CD14-positive monocyte (primary cell): ENCODE measurements at regions not wholly inside any gene's neighbourhood (a gene's known extent, or its start where the extent isn't known, plus 50 kb on each side); places are given as distances from the start of the nearest gene placed in this dataset.

Experiments
- DNase-seq, 3 donors: peaks; one replicate each; pipeline ENCODE4 v3.0.0-alpha.2; 2011 to 2022
- H2AFZ ChIP-seq: 2 replicates; pipeline ENCODE4 v1.6.0; 2012; ENCODE audit warnings: mild to moderate bottlenecking, low read depth, low read length, inconsistent platforms; ENCODE audit not compliant: insufficient read depth, poor library complexity, severe bottlenecking
- H3K27ac ChIP-seq, 2 donors: 1 replicate in 1 of 2; 2 replicates in 1 of 2; pipeline ENCODE4 v1.5.1; 2012 to 2013; ENCODE audit warnings: low read length in 2 of 2, control low read depth in 1 of 2, inconsistent platforms in 1 of 2, low read depth in 1 of 2, mild to moderate bottlenecking in 1 of 2
- H3K27me3 ChIP-seq, 2 donors: one replicate each; pipeline versions ENCODE4 v1.6.0 to v1.6.1; 2011 to 2013; ENCODE audit warnings: low read length in 2 of 2; ENCODE audit not compliant: control insufficient read depth in 2 of 2, insufficient read depth in 2 of 2
- H3K36me3 ChIP-seq, 2 donors: replicated peaks in 1 of 2; 1 replicate in 1 of 2; 2 replicates in 1 of 2; pipeline versions ENCODE4 v1.5.1 to v1.6.1; 2012 to 2013; ENCODE audit warnings: low read length in 2 of 2, control low read depth in 1 of 2, inconsistent platforms in 1 of 2, mild to moderate bottlenecking in 1 of 2; ENCODE audit not compliant: insufficient read depth in 2 of 2, control insufficient read depth in 1 of 2
- H3K4me1 ChIP-seq, 2 donors: 1 replicate in 1 of 2; 2 replicates in 1 of 2; pipeline versions ENCODE4 v1.5.1 to v1.6.1; 2012 to 2013; ENCODE audit warnings: low read length in 2 of 2, control low read depth in 1 of 2, inconsistent platforms in 1 of 2, mild to moderate bottlenecking in 1 of 2, moderate library complexity in 1 of 2; ENCODE audit not compliant: insufficient read depth in 2 of 2, control insufficient read depth in 1 of 2
- H3K4me2 ChIP-seq: replicated peaks from 2 replicates; pipeline ENCODE3; 2012; ENCODE audit warnings: low read length, moderate library complexity, mild to moderate bottlenecking; ENCODE audit not compliant: poor library complexity, severe bottlenecking; ENCODE audit errors: extremely low read depth
- H3K4me3 ChIP-seq, 3 experiments: fragments of 200-600 bp in 1 of 3; sonication (generic) in 1 of 3; replicated peaks in 1 of 3; 1 replicate in 2 of 3; 2 replicates in 1 of 3; pipeline ENCODE4 v1.5.1; 2011 to 2013; ENCODE audit warnings: low read length in 3 of 3, mild to moderate bottlenecking in 3 of 3, control low read depth in 2 of 3, low read depth in 2 of 3, inconsistent platforms in 1 of 3, moderate library complexity in 1 of 3
- H3K79me2 ChIP-seq: 2 replicates; pipeline ENCODE4 v1.6.0; 2012; ENCODE audit warnings: mild to moderate bottlenecking, control low read depth, inconsistent platforms, low read length, moderate library complexity; ENCODE audit not compliant: insufficient read depth
- H3K9ac ChIP-seq: 2 replicates; pipeline ENCODE4 v1.6.0; 2017; ENCODE audit warnings: low read length, mild to moderate bottlenecking; ENCODE audit not compliant: insufficient read depth, poor library complexity, severe bottlenecking
- H3K9me3 ChIP-seq, 2 donors: replicated peaks in 1 of 2; 1 replicate in 1 of 2; 2 replicates in 1 of 2; pipeline versions ENCODE4 v1.5.1 to v1.6.1; 2012 to 2013; ENCODE audit warnings: low read length in 2 of 2, control low read depth in 1 of 2; ENCODE audit not compliant: control insufficient read depth in 1 of 2, insufficient read depth in 1 of 2
- H4K20me1 ChIP-seq: 2 replicates; pipeline ENCODE4 v1.6.0; 2012; ENCODE audit warnings: mild to moderate bottlenecking, low read length, control low read depth, moderate library complexity; ENCODE audit not compliant: insufficient read depth
- H3K27ac Mint-ChIP-seq, 7 donors: one replicate each; pipeline ENCODE4 v1.8.0; 2020; ENCODE audit warnings: mild to moderate bottlenecking in 7 of 7, mixed read lengths in 7 of 7, moderate library complexity in 6 of 7, inconsistent platforms in 2 of 7
- H3K27me3 Mint-ChIP-seq, 3 donors: one replicate each; pipeline ENCODE4 v1.8.0; 2021 to 2022; ENCODE audit warnings: low read depth in 3 of 3, mild to moderate bottlenecking in 3 of 3, mixed read lengths in 3 of 3, moderate library complexity in 3 of 3, inconsistent platforms in 1 of 3
- H3K36me3 Mint-ChIP-seq, 2 donors: one replicate each; pipeline ENCODE4 v1.8.0; 2020; ENCODE audit warnings: mixed read lengths in 2 of 2, inconsistent platforms in 1 of 2, mild to moderate bottlenecking in 1 of 2
- H3K4me1 Mint-ChIP-seq: one replicate; pipeline ENCODE4 v1.8.0; 2020; ENCODE audit warnings: mild to moderate bottlenecking, mixed read lengths
- H3K4me3 Mint-ChIP-seq, 2 donors: one replicate each; pipeline ENCODE4 v1.8.0; 2020; ENCODE audit warnings: mild to moderate bottlenecking in 2 of 2, mixed read lengths in 2 of 2, moderate library complexity in 1 of 2
- H3K9me3 Mint-ChIP-seq, 7 donors: one replicate each; pipeline ENCODE4 v1.8.0; 2020 to 2022; ENCODE audit warnings: mixed read lengths in 7 of 7, mild to moderate bottlenecking in 6 of 7, moderate library complexity in 6 of 7, inconsistent platforms in 2 of 7
- WGBS: methylation state at CpG from one replicate; pipeline ENCODE4 v1.1.5; 2013; ENCODE audit warnings: missing lambda C conversion rate; ENCODE audit not compliant: insufficient coverage; 5-methylcytosine and 5-hydroxymethylcytosine counted together
- intact Hi-C, 2 donors: fragments of 100-400 bp; cut with micrococcal nuclease; formaldehyde crosslinking; loops; one replicate each; pipeline versions ENCODE4 v1.15.0 to v1.15.1; 2023
- TF ChIP-seq, protein P1 (sequence below): fragments of 200-600 bp; IDR thresholded peaks from one replicate; pipeline ENCODE4 v1.8.0; 2022; ENCODE audit warnings: antibody characterized with exemption, mild to moderate bottlenecking

DNA sequence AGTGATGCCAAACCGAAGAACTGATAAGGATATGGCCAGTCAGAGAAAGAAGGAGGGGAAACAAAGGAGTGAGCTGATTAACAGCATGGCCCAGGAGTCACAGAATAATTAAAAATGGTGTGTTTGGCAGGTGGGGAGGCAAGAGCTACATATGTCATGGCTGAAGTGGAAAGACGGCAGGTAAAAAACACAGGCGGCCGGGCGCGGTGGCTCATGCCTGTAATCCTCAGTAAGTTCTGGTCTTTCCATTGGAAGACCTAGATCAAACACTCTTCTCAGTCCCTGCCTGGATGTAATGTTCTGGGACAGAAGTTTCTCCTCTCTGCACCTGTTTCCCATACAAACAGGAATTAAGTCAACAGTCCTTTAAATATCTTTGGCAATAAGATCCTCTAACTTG is 503.9 kb downstream of the STIM2 start:
- no peak overlapping the region for H2AFZ ChIP-seq
- no peaks in the 10 kb centered on the region for H3K9me3 ChIP-seq
- H3K4me1 Mint-ChIP-seq, result no peaks in the 10 kb centered on the region
- no peak overlapping the region for H3K9ac ChIP-seq
- no peak for DNase-seq
- H3K36me3 ChIP-seq, result no peaks in the 10 kb centered on the region
- no peaks in the 10 kb centered on the region for H3K36me3 Mint-ChIP-seq
- H3K4me1 ChIP-seq, result no peaks in the 10 kb centered on the region
- no peaks in the 10 kb centered on the region for H4K20me1 ChIP-seq
- H3K4me3 Mint-ChIP-seq, result no peak overlapping the region
- H3K27me3 ChIP-seq, result no peaks in the 10 kb centered on the region
- no peak overlapping the region for H3K4me3 ChIP-seq
- H3K27ac ChIP-seq, result no peak overlapping the region
- TF ChIP-seq, protein P1, sequence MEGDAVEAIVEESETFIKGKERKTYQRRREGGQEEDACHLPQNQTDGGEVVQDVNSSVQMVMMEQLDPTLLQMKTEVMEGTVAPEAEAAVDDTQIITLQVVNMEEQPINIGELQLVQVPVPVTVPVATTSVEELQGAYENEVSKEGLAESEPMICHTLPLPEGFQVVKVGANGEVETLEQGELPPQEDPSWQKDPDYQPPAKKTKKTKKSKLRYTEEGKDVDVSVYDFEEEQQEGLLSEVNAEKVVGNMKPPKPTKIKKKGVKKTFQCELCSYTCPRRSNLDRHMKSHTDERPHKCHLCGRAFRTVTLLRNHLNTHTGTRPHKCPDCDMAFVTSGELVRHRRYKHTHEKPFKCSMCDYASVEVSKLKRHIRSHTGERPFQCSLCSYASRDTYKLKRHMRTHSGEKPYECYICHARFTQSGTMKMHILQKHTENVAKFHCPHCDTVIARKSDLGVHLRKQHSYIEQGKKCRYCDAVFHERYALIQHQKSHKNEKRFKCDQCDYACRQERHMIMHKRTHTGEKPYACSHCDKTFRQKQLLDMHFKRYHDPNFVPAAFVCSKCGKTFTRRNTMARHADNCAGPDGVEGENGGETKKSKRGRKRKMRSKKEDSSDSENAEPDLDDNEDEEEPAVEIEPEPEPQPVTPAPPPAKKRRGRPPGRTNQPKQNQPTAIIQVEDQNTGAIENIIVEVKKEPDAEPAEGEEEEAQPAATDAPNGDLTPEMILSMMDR, result no peak
- no peaks in the 10 kb centered on the region for H3K79me2 ChIP-seq
- H3K27me3 Mint-ChIP-seq, result peaks cover 0 to 3% (median 0%) of the 10 kb centered on the region in 3 donors
- intact Hi-C loops, result no loop called here
- H3K9me3 Mint-ChIP-seq, result peaks cover 0 to 4% (median 0%) of the 10 kb centered on the region in 7 donors
- H3K27ac Mint-ChIP-seq, result no peak overlapping the region
- H3K4me2 ChIP-seq, result no peak overlapping the region
- WGBS, result 95% methylated on average over 2 of the region's 6 CpGs

DNA sequence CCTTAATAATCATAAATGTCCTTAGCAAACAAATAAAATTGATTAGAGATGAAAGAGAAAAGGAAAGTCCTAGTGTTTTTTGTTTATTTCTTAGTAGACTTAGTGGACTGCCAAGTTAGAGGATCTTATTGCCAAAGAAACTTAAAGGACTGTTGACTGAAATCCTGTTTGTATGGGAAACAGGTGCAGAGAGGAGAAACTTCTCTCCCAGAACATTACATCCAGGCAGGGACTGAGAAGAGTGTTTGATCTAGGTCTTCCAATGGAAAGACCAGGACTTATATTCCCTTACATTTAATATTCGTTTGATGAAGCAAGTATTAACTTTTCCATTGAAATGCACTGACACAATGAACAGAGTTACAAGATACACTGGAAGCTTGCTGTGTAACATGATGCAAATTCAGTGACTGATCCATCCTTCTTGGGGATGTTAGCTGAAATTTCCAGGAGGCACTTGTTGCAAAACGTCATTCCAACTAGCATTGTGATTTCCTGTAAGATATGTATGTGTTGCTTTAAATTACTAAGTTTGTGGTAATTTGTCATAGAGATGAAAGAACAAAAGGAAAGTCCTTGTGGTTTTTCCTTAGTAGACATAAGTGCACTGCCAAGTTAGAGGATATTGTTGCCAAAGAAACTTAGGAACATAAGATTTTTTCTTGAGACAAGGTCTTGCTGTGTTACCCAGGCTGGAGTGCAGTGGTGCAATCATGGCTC is 505.6 kb downstream of the STIM2 start:
- H3K4me2 ChIP-seq, result no peak overlapping the region
- intact Hi-C loops, result no loop called here
- no peak overlapping the region for H3K9ac ChIP-seq
- TF ChIP-seq, protein P1, result no peak
- no peaks in the 10 kb centered on the region for H3K36me3 Mint-ChIP-seq
- H2AFZ ChIP-seq, result no peak overlapping the region
- H4K20me1 ChIP-seq, result no peaks in the 10 kb centered on the region
- no peaks in the 10 kb centered on the region for H3K27me3 ChIP-seq
- WGBS, result no CpG with 5 or more reads among the region's 2 CpGs
- no peaks in the 10 kb centered on the region for H3K4me1 ChIP-seq
- H3K9me3 ChIP-seq, result no peaks in the 10 kb centered on the region
- DNase-seq, result no peak
- H3K9me3 Mint-ChIP-seq, result peaks cover 0 to 4% (median 0%) of the 10 kb centered on the region in 7 donors
- H3K79me2 ChIP-seq, result no peaks in the 10 kb centered on the region
- H3K4me3 ChIP-seq, result no peak overlapping the region
- no peak overlapping the region for H3K27ac Mint-ChIP-seq
- no peak overlapping the region for H3K4me3 Mint-ChIP-seq
- H3K27me3 Mint-ChIP-seq, result peaks cover 0 to 4% (median 1%) of the 10 kb centered on the region in 3 donors
- no peaks in the 10 kb centered on the region for H3K4me1 Mint-ChIP-seq
- no peaks in the 10 kb centered on the region for H3K36me3 ChIP-seq
- no peak overlapping the region for H3K27ac ChIP-seq
